ENCODE measurements at regions not wholly inside any gene's neighbourhood (a gene's known extent, or its start where the extent isn't known, plus 50 kb on each side); places are given as distances from the start of the nearest gene placed in this dataset.

DNA sequence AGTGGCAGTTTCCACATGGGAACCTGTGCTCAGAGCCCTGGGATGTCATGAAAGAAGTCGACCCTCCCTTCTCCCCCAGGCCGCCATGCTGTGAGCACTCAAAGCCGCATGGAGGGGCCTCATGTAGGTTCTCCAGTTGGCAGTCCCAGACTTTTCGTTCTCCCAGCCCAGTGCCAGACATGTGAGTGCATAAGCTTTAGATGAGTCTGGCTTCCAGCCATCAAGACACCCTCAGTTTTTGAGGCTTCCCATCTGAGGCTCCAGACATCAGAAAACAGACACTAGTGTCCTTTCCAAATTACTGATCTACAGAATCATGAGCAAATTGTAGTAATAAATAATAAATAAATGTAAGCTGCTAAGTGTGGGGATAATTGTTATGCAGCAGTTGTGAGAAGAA, 136.5 kb upstream of the AGBL1 start:
- no peak for DNase-seq

DNA sequence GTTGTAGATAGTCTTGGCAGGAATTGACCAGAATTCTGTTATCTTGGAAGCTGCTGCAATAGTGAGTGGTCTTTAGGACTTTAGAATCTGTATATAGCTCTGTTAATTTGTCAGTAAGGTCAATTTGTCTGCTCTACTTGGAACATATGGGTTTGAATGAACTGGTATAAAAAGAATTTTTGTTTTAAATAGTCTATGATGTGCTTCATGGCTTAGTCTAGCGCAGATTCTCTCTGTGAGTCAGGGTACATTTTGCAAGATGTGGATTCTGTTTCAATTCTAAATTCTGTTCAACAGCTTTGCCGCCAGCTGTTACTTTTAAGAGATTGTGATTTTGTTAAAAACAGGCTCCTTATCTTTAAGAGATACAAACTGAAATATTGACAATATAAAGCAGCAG, 135.9 kb upstream of the AGBL1 start:
- DNase-seq: no peak

DNA sequence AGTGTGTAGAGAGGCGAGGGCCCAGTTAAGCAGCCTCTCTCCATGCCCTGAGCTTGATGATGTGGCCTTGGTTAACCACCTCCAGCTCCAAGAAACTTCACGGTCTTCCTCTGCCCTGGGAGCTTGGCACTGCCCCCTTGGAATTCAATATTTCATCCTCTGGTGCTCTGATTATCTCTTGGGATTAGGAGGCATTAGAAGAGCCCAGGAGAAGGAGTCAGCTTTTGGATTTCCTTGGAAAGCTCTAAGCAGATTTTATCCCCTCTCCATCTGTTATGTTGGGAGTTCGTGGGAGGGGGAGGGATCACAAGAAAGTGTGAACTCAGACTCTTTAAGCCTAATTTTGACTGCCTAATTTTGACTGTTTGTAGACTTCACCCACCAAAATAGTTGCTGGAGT, 132.7 kb upstream of the AGBL1 start:
- no peak for DNase-seq

DNA sequence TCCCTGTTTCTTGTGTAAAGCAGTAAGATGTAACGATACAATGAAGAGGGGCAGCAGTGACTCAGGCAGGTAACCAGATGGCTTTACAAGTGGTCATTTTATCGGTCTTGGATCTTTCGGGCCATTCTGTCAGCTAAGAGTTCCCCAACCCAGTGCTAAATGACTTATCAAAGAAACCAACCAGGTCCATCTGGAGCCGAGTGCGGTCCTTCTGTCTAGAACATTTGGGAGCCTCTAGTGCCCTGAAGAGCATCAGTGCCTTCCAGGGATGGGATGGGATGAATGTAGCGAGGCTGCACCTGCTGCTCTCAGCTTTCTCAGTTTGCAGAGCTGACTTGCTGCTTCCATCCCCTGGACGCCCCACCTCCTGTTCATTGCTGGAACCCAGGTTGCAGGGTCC, 131.7 kb upstream of the AGBL1 start:
- no peak for DNase-seq

DNA sequence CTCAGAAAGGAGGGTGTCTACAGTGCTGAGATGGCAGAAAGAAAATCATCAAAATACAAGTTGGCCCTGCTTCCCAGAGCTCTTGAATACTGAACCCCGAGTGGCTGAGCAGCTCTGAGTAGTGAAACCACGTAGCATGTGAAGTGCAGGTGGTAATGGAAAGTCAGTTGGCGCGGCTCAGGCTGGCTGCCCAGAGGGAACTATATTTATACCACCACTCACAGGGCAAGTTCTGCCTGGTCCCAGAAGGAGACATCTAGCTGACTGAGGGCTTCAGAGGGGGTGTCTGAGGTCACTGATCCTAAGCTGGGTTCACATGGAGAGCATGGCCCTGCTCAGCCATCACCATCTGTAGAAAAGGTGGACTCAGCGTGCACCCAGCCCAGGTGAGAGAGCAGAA, 129.6 kb upstream of the AGBL1 start:
- DNase-seq: no peak

DNA sequence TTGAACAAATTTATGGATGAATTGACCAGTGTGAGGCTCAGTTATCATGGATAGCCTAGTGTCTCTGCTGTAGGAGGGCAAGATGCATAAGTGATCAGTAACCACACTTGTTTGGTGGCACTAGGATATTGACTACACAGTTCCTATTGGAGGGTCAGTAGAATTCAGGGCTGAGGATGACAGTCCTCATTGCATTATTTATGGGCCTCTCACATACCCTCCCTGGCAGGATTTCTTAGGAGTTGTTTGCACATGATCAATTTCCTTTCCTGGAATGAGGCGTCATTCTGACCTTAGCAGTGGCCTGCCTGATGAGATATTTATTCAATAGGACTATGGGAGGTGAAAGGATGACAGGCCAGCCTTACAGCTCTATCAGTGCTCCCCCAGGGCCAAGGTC, 125.1 kb upstream of the AGBL1 start:
- DNase-seq: no peak

DNA sequence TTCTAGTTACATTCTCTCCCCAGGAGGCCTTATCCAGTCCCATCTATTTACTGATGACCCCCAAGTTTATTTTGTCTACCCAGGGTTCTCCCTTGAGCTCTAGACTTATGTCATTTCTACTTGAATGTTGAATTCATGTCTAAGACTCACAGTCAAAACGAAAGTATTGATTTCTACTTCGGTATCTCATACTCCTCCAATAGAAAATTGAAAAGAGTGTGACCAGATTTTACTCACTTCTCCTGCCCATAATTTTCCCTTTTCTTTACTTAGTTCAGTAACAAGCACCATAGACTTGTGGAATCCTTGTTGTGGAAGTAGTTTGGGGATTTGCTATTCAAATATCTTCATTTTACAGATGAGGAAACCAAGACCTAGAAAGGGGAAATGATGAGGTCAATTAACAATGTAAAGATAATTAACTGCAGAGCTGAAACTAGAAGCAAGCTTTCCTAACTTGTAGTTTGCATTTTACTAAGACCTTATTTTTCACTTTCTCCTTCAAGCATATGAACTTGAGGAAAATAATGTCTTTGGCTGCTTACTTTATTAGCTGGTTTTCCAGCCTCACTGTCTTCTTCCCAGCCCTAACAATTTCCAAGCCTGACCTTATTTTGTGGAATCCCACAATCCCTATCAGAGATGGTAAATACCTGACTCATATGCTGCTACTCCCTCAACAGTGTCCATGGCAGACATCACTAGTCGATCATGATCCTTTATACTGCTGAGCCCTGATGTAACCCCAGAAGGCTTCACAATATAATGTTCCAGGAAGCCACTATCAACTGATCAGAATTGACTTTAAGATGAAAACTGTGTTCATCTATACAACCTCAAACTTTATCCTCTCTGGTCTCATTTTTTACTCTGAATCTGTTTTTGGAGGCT, 123.9 kb upstream of the AGBL1 start:
- DNase-seq: no peak

DNA sequence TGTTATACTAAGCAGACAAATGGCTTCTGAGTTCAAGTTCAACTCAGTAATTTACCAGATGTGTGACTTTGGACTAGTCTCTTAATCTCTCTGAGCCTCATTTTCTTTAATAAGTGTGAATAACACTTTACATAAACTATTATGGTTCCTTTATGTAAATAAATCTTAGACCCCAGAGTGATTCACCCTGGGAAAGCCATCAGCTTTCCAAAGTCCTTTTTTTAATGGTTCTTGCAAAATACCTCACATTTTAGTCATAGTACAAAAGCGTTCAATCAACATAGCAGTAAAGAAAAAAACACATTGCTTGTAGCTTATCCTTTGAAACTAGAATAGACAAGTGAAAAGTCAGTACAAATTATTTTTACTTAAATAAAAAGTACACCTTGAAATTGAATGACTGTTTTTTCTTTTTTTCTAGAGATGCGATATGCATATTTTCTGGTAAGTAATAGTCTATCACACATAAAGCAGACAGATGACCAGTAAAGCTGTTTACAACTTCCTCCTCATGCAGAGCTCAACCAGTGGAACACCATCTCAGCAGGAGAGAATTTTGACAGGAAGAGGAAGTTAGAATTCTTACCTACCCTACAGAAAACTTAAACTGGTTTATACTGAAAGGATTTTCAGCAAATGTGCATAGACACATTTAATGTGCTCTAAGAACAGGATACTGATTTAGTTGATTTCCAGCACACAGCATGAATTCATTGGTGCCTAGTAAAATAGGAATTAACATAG, 123.0 kb upstream of the AGBL1 start:
- no peak for DNase-seq

DNA sequence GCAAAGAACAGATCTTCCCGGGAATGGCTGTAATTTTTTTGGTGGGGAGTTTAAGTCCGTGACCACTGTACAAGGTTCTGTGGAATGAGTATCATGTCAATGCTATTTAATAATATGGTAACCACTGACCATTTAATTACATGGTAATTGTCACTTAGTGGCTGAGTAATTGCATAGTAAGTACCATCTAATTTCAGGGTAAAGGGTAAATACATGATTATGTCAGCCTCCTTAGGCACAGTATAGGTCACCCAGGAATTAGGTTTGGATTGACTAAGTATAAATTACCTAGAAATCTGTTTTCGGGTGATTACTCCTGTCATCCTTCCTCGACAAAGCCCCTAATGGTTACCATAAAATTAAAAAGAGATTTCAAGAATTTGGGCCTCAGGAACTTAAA, 120.1 kb upstream of the AGBL1 start:
- no peak for DNase-seq

DNA sequence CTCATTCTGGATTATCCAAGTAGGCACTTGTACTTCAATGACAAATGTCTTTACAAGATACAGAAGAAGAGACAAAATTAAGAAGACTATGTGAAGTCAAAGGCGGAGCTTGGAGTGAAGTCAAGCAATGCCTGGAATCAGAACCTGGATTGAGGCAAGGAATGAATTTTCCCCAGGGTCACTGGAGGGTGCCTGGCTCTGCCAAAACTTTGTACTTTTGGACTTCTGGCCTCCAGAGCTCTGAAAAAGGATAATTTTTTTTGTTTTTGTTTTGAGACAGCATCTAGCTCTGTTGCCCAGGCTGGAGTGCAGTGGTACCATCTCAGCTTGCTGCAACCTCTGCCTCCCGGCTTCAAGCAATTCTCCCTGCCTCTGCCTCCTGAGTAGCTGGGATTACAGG, 119.3 kb upstream of the AGBL1 start:
- DNase-seq: no peak

DNA sequence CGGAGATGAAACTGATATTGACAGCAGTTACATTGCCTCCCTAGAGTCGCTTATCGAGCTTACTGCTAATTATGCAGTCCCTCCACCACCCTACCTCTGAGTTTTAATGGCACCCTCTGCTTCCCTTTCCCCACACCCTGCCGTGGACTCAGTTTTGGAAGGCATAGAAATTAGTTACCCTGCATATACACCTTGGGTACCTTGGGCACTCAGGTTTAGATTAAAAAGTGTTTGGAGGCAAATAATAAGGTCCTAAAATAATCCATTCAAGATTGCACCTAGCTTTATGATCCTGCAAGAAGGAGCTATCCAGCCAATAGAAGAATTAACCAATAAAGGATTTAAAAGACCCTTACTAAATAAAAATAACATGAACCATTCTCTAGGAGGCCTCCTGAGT, 117.8 kb upstream of the AGBL1 start:
- DNase-seq: no peak

DNA sequence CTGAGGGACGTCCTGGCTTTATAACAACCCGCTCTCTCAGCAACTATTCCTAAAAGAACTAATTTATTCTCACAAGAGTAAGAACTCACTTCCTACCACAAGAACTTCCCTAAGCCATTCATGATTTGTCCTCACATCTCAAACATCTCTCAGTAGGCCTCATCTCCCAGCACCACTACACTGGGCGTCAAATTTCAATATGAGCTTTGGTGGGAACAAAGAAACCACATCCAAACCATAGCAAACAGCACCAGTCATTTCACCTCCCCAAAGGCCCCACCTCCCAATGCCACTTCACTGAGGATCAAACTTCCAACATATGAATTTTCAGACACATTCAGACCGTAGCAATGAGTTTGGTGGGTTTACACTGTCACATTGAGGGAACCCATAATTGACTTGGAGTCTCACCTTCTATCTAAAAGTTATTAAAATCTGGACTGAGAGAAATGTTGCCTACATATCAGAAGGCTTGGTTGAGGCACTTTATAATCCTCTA, 116.4 kb upstream of the AGBL1 start:
- no peak for DNase-seq

DNA sequence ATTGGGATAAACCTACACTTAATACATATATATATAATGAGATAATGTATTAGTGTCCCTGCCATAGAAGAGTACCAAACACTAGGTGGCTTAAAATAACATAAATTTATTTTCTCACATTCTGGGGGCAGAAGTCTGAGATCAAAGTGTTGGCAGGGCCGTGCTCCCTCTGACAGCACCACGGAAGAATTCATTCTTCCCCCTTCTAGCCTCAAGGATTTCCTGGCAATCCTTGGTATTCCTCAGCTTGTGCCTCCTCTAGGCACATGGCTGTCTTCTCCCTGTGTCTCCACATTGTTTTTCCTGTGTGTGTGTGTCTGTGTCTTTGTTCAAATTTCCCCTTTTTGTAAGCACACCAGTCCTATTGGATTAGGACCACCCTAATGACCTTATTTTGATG, 115.2 kb upstream of the AGBL1 start:
- no peak for DNase-seq

DNA sequence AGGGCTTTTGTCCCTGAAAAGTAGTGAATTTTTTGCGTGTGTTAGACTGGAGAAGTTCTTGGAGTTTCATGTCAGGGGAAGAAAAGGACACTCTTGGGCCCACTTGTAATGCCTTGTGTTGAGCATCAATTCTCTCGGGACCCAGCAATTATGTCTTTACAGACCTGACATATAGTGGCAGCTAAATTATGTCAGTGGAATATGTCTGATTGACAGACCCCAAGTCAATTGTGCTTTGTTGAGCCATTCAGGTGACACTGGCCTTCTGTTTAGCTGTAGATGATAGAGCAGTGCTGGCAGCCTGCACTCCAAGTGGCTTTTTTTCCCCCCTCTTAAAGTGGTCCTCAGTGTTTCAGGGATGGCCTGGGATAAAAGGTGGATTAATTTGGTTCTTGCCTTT, 112.1 kb upstream of the AGBL1 start:
- DNase-seq: no peak

DNA sequence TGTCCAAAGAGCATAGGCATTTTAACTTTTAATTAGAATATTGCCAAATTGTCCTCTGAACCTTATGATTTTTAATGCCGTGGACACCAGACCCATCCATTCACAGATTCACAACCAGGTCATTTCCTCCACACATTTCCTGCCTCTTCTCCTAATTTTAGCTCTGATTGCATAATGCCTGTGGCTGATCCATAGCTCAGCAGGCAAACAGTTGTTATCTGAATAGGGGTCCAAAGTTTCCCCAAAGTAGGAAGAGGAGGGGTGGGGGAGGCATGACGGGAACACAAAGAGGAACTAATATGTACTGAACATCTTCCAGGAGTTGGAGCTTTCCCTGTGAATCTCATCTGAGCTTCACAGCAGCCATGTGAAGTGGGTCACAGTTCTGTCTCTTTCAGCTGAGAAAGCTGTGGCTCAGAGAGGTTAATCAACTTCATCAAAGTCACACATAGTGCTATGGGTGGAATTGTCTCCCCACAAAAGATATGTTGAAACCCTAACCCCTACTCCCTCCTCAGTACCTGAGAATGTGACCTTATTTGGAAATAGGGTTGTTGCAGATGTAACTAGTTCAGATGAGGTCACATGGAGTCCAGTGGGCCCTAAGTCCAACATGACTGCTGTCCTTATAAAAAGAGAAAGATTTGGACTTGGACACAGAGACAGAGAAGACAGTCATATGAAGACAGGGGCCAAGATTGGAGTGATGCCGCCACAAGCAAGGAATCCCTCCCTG, 106.7 kb upstream of the AGBL1 start:
- DNase-seq: no peak

DNA sequence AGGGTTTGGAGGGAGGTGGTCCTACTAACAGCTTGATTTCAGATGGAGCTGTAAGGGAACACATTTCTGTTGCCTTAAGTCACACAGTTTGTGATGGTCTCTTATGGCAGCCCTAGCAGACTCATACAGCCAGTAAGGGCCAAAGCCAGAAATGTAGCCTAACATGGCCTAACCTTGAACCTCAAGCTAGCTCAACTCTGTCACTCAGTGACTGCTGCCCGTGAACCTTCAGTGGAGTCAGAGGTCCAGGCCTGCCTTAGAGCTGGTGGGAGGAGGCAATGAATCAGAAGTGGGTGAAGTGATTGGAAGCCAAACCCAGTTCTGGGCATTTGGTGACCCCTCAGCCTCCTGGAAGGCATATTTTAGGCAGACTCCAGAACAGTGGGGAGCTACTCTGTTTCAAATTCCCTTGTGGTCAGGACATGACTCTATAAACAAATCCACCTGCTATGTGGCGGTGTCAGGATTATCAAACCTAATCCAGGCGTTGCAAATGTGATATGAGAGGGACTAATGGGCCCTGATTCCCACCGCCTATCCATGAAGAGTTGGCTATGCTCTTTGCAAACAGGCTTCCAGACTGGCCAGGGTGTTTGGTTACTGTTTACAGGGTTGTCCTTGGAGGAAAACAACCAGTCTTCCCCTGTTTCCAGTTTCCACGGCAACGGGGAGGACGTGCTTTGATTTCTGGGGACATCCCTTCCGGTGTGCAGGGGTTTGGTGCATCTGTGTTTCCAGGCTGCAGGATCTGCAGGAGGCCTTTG, 105.9 kb upstream of the AGBL1 start:
- peak; percentile 40 for DNase-seq

DNA sequence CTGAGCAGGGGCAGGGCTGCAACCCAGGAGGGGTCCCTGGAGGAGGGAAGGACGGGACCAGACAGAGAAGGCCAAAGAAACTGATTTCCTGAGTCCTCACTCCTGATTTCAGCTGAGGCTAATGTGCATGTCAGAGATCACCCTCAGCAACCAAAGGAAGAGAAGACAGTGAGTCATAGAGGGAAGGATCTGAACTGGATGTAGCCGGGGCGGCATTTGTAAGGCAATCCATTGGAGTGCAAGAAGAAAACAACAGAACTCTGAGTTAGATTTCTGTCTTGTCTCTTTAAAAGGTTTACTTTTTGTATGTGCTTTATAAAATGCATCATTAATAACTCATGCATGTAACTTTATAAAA, 105.3 kb upstream of the AGBL1 start:
- no peak for DNase-seq

DNA sequence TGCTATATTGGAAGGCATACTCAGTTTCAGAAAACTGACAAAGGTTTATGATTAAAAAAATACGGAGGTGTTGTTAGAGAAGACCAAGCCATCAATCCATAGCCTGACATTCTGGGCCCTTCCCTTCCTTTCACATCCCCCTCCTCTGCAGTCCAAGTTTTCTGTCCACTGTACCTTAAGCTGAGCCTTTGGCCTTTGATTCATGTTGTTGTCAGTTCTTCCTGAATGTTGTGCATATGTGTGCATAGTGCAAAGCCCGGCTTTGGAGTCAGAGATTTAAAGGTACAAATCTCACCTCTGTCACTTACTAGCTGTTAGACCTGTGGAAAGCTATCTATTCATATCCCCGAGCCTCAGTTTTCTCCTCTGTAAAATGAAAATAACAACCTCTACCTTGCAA, 104.9 kb upstream of the AGBL1 start:
- no peak for DNase-seq

DNA sequence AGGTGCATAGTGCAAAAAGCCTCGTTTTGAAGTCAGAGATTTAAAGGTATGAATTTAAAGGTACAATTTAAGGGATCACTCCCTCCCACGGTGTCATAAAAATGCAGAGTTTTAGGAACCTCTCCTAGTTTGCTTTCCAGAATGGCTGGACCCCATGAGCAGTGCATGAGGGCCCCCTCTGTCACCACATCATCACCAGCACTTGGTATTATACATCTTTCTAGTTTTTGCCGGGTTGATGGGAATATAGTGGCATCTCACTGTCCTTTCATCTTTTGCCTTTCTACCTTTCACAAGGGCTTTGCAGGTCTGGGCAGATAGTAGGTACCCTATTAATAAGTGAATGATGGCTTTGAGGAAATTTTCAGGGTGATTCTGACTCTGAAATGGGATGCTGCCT, 103.6 kb upstream of the AGBL1 start:
- DNase-seq: no peak

DNA sequence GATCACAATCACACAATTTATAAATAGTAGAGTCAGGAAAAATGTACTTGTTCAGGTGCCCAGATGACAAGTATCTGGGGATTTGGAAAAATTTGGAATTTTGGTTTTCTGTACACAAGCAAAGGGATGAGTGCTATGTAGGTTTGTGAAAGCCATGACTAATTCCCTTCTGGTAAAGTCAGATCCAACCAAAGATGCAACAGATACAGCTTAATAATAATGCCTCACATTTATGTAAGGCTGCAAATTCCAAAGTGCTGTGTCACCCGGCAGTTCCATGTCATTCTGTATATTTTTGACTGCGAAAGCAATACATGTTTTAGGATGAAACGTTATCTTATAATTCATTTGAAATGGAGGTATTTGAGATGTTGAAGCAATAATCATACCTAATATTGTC, 102.7 kb upstream of the AGBL1 start:
- DNase-seq: no peak

DNA sequence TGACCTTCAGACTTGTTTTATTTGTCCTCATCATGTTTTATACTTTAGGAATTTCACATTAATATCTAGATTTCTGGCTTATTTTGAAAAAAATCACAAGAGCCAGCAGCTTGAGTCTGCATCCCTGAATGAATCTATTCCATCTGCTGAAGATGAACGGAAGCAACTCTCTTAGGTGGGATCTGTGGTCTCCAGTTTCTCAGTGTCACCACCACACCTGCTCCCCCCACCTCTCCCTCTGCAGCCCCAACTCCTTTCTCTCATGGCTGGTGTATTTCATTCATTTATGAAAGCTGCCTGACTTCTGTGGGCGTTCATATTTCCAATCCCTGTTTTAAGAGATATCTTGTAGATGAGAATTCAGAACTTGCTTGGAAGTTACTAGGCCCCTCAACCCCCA, 102.1 kb upstream of the AGBL1 start:
- no peak for DNase-seq

DNA sequence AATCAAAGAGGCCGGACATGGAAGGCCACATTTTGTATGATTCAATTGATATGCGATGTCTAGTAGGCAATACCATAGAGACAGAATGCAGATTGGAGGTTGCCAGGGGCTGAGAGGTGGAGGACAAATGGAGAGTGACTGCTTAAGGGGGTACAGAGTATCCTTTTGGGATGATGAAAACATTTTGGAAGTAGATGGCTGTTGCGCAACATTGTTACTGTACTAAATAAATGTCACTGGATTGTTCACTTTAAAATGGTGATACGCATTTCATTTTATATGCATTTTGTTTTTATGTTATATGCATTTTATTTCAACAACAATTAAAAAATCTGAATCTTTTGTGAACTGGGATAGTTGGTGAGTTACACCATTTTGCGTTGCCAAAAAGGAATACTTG, 99.7 kb upstream of the AGBL1 start:
- DNase-seq: no peak

DNA sequence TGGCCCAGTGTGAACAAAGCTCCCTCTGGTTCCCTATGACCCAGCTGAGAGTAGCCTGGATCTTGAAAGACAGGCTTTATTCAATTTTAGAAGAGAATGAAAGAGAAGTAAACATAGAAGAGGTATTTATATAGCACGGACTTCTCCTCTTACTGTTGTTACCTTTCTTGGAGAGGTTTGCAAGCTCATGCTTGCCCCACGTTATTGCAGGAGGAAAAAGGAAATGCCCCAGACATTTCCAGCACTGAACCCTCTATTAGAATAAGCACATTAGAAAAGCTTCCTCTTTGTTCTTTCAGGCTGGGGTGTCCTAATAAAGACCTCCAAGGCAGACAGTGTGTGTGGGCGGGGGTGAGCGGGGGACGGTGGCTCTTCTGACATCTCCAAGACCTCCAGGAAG, 98.7 kb upstream of the AGBL1 start:
- DNase-seq: no peak
